ENCODE measurements at regions not wholly inside any gene's neighbourhood (a gene's known extent, or its start where the extent isn't known, plus 50 kb on each side); places are given as distances from the start of the nearest gene placed in this dataset.

DNA sequence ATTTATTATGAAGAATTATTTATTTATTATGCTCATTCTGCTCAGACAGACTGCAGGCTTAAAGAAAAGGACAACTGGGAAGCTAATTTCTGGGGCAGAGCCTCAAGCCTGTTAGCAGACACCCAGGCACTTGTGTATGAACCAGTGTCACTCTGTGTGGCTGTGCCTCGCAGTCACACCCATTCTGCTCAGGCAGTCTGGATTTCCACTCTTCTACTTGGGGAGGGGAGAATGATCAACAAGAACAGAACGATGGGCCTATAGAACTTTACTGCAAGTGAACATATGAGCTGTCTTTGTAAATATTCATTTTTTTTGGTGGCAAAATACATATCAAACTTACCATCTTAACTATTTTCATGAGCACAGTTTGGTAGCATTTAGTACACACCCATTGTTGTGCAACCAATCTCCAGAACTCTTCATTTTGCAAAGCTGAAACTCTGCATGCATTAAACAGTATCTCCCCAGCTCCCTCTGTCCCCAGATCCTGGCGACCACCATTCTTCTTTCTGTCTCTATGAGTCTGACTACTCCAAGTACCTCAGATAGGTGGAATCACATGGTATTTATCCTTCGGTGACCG lies 181.7 kb downstream of the NUFIP1 start:
- no peaks in the 10 kb centered on the region for H4K20me1 ChIP-seq (ENCODE audit: insufficient read depth)
- RAD21 ChIA-PET (ENCODE audit: low non-redundant PET in 1 of 2, low total read pairs in 2 of 2, uncharacterized antibody in 2 of 2, unreplicated experiment in 2 of 2): no interaction called here
- DNase-seq (ENCODE audit: low read depth, low spot score) (no peak), ATAC-seq (no peak)
- H3K9ac ChIP-seq (ENCODE audit: low read length): no peak overlapping the region
- POLR2A ChIA-PET: no interaction called here
- CTCF ChIA-PET: no interaction called here
- no TSS peak for BruUV-seq (replicated peaks)
- intact Hi-C loops (cut with micrococcal nuclease): no loop called here
- no peak overlapping the region for H2AFZ ChIP-seq (ENCODE audit: low read depth, low read length, poor library complexity, severe bottlenecking)
- peaks cover 0 to 4% of the 10 kb centered on the region in 2 experiments; a peak in 1 of 4 replicates for H3K4me1 ChIP-seq (ENCODE audit: control insufficient read depth in 1 of 2, insufficient read depth in 2 of 2, low read length in 2 of 2)
- no peak overlapping the region for H3K4me3 ChIP-seq (replicated peaks in 1 of 2; ENCODE audit: low read depth in 1 of 2, low read length in 2 of 2)
- no peaks in the 10 kb centered on the region for H3K36me3 ChIP-seq (ENCODE audit: control insufficient read depth in 1 of 2, insufficient read depth in 2 of 2, low read length in 2 of 2)
- no peak overlapping the region for H3K27ac ChIP-seq (ENCODE audit: low read depth, low read length)
- H3K9me2 ChIP-seq (ENCODE audit: insufficient read depth): no peaks in the 10 kb centered on the region
- no peaks in the 10 kb centered on the region for H3K79me2 ChIP-seq (ENCODE audit: insufficient read depth, low read length)
- H3K9me3 ChIP-seq (ENCODE audit: control insufficient read depth in 1 of 2, insufficient read depth in 1 of 2, low read depth in 1 of 2, low read length in 2 of 2): no peaks in the 10 kb centered on the region
- no peak overlapping the region for H3K4me2 ChIP-seq (ENCODE audit: low read length)
- TF ChIP-seq, protein P1, sequence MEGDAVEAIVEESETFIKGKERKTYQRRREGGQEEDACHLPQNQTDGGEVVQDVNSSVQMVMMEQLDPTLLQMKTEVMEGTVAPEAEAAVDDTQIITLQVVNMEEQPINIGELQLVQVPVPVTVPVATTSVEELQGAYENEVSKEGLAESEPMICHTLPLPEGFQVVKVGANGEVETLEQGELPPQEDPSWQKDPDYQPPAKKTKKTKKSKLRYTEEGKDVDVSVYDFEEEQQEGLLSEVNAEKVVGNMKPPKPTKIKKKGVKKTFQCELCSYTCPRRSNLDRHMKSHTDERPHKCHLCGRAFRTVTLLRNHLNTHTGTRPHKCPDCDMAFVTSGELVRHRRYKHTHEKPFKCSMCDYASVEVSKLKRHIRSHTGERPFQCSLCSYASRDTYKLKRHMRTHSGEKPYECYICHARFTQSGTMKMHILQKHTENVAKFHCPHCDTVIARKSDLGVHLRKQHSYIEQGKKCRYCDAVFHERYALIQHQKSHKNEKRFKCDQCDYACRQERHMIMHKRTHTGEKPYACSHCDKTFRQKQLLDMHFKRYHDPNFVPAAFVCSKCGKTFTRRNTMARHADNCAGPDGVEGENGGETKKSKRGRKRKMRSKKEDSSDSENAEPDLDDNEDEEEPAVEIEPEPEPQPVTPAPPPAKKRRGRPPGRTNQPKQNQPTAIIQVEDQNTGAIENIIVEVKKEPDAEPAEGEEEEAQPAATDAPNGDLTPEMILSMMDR (IDR thresholded peaks at IDR 0.05 in 2 of 3, conservative IDR thresholded peaks at IDR 0.05 in 1 of 3; ENCODE audit: borderline replicate concordance in 1 of 3, insufficient read depth in 1 of 3, low read depth in 2 of 3, low read length in 2 of 3): no peak
- TF ChIP-seq, protein P2, sequence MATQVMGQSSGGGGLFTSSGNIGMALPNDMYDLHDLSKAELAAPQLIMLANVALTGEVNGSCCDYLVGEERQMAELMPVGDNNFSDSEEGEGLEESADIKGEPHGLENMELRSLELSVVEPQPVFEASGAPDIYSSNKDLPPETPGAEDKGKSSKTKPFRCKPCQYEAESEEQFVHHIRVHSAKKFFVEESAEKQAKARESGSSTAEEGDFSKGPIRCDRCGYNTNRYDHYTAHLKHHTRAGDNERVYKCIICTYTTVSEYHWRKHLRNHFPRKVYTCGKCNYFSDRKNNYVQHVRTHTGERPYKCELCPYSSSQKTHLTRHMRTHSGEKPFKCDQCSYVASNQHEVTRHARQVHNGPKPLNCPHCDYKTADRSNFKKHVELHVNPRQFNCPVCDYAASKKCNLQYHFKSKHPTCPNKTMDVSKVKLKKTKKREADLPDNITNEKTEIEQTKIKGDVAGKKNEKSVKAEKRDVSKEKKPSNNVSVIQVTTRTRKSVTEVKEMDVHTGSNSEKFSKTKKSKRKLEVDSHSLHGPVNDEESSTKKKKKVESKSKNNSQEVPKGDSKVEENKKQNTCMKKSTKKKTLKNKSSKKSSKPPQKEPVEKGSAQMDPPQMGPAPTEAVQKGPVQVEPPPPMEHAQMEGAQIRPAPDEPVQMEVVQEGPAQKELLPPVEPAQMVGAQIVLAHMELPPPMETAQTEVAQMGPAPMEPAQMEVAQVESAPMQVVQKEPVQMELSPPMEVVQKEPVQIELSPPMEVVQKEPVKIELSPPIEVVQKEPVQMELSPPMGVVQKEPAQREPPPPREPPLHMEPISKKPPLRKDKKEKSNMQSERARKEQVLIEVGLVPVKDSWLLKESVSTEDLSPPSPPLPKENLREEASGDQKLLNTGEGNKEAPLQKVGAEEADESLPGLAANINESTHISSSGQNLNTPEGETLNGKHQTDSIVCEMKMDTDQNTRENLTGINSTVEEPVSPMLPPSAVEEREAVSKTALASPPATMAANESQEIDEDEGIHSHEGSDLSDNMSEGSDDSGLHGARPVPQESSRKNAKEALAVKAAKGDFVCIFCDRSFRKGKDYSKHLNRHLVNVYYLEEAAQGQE (IDR thresholded peaks at IDR 0.05; ENCODE audit: low read depth): no peak
- TF ChIP-seq ZFX (IDR thresholded peaks at IDR 0.05) (no peak), TCF7L2 (IDR thresholded peaks at IDR 0.05; ENCODE audit: borderline replicate concordance, extremely low read depth, insufficient read depth, insufficient read length) (no peak), YY1 (IDR thresholded peaks at IDR 0.05; ENCODE audit: extremely low read depth, insufficient replicate concordance, low read depth, low read length) (no peak)
- H3K27me3 ChIP-seq (ENCODE audit: insufficient read depth, low read length): no peaks in the 10 kb centered on the region

Data from HCT116 (cell line).